Astrocyte (in vitro differentiated cells and primary cell): ENCODE measurements at regions not wholly inside any gene's neighbourhood (a gene's known extent, or its start where the extent isn't known, plus 50 kb on each side); places are given as distances from the start of the nearest gene placed in this dataset.

ENCODE experiments used
- DNase-seq: peaks from one replicate; pipeline ENCODE4 v3.0.0-alpha.2; 2010; ENCODE audit warnings: low read depth
- FAIRE-seq: peaks from 2 replicates; lab custom pipeline; 2011; peaks lifted over from hg19 to GRCh38; lab: Jason Lieb, UNC
- H2AFZ ChIP-seq: 2 replicates; pipeline ENCODE4 v1.6.0; 2012; ENCODE audit warnings: low read depth, low read length, inconsistent platforms
- H3K27ac ChIP-seq: 2 replicates; pipeline ENCODE4 v1.5.1; 2011; ENCODE audit warnings: low read depth, low read length, inconsistent platforms
- H3K27me3 ChIP-seq: 2 replicates; pipeline ENCODE4 v1.6.0; 2011; ENCODE audit warnings: low read length, inconsistent platforms; ENCODE audit not compliant: insufficient read depth
- H3K36me3 ChIP-seq: 2 replicates; pipeline ENCODE4 v1.5.1; 2011; ENCODE audit warnings: low read length, inconsistent platforms; ENCODE audit not compliant: insufficient read depth
- H3K4me1 ChIP-seq: 2 replicates; pipeline ENCODE4 v1.5.1; 2011; ENCODE audit warnings: low read length, inconsistent platforms; ENCODE audit not compliant: insufficient read depth
- H3K4me2 ChIP-seq: 2 replicates; pipeline ENCODE4 v1.6.0; 2012; ENCODE audit warnings: low read length, inconsistent platforms
- H3K4me3 ChIP-seq: 2 replicates; pipeline ENCODE4 v1.5.1; 2011; ENCODE audit warnings: low read depth, mild to moderate bottlenecking, low read length, inconsistent platforms; ENCODE audit not compliant: insufficient read depth
- H3K79me2 ChIP-seq: 2 replicates; pipeline ENCODE4 v1.6.0; 2012; ENCODE audit warnings: mild to moderate bottlenecking, low read length, inconsistent platforms; ENCODE audit not compliant: insufficient read depth
- H3K9ac ChIP-seq: 2 replicates; pipeline ENCODE4 v1.6.0; 2012; ENCODE audit warnings: mild to moderate bottlenecking, low read length, inconsistent platforms
- H3K9me3 ChIP-seq: 2 replicates; pipeline ENCODE4 v1.5.1; 2012; ENCODE audit warnings: low read depth, mild to moderate bottlenecking, low read length, inconsistent platforms; ENCODE audit not compliant: insufficient read depth
- H4K20me1 ChIP-seq: 2 replicates; pipeline ENCODE4 v1.6.0; 2012; ENCODE audit warnings: low read length, inconsistent platforms; ENCODE audit not compliant: insufficient read depth
- H3K27ac Mint-ChIP-seq: one replicate; pipeline ENCODE4 v1.8.0; 2021; ENCODE audit warnings: mild to moderate bottlenecking, mixed read lengths; ENCODE audit not compliant: unreplicated experiment
- H3K27me3 Mint-ChIP-seq: one replicate; pipeline ENCODE4 v1.8.0; 2021; ENCODE audit warnings: low read depth, mixed read lengths; ENCODE audit not compliant: unreplicated experiment
- H3K36me3 Mint-ChIP-seq: one replicate; pipeline ENCODE4 v1.8.0; 2021; ENCODE audit warnings: low read depth, mixed read lengths; ENCODE audit not compliant: unreplicated experiment
- H3K4me1 Mint-ChIP-seq: one replicate; pipeline ENCODE4 v1.8.0; 2021; ENCODE audit warnings: low read depth, mixed read lengths; ENCODE audit not compliant: unreplicated experiment
- H3K4me3 Mint-ChIP-seq: one replicate; pipeline ENCODE4 v1.8.0; 2021; ENCODE audit warnings: mild to moderate bottlenecking, moderate library complexity, mixed read lengths; ENCODE audit not compliant: unreplicated experiment
- H3K9me3 Mint-ChIP-seq: one replicate; pipeline ENCODE4 v1.8.0; 2021; ENCODE audit warnings: mild to moderate bottlenecking, mixed read lengths; ENCODE audit not compliant: unreplicated experiment
- CTCF ChIP-seq: IDR thresholded peaks from 2 replicates; pipeline ENCODE4 v1.5.1; 2011; ENCODE audit warnings: low read depth, mild to moderate bottlenecking, inconsistent platforms, low read length, moderate library complexity; ENCODE audit not compliant: insufficient read depth
- EZH2 ChIP-seq: IDR thresholded peaks from 2 replicates; pipeline ENCODE4 v1.6.1; 2012; ENCODE audit warnings: mild to moderate bottlenecking, low read length, inconsistent platforms; ENCODE audit not compliant: insufficient read depth

- H2AFZ ChIP-seq: peak overlapping the region; percentile 5
- FAIRE-seq: no peak
These were observed 65.7 kb upstream of the DGKG start for GRCh38 chr3:186427627-186428281.

GRCh38 chr3:186425788-186426730 is 64.0 kb upstream of the DGKG start:
- Mint-ChIP-seq H3K9me3 (no peaks in the 10 kb centered on the region), H3K27me3 (peaks cover 1% of the 10 kb centered on the region), H3K27ac (no peak overlapping the region), H3K36me3 (no peaks in the 10 kb centered on the region), H3K4me3 (no peak overlapping the region), H3K4me1 (peaks cover 24% of the 10 kb centered on the region)
- Histone ChIP-seq H3K27ac (no peak overlapping the region), H3K4me3 (no peak overlapping the region), H2AFZ (no peak overlapping the region), H3K79me2 (no peaks in the 10 kb centered on the region), H4K20me1 (no peaks in the 10 kb centered on the region), H3K9ac (no peak overlapping the region), H3K4me1 (peaks cover 7% of the 10 kb centered on the region), H3K9me3 (no peaks in the 10 kb centered on the region), H3K4me2 (no peak overlapping the region), H3K36me3 (no peaks in the 10 kb centered on the region), H3K27me3 (no peaks in the 10 kb centered on the region)
- DNase-seq (peak; percentile 83), FAIRE-seq (no peak)
- TF ChIP-seq CTCF: peak; percentile 37
- no peak for TF ChIP-seq EZH2

More at GRCh38 chr3:186427627-186428281, 65.7 kb upstream of the DGKG start:
- H3K9me3 Mint-ChIP-seq: no peaks in the 10 kb centered on the region
- peaks cover 7% of the 10 kb centered on the region for H3K27me3 ChIP-seq
- H3K9me3 ChIP-seq: no peaks in the 10 kb centered on the region
- H3K4me3 Mint-ChIP-seq: no peak overlapping the region
- peak overlapping the region; percentile 27 for H3K4me2 ChIP-seq
- H3K36me3 Mint-ChIP-seq: no peaks in the 10 kb centered on the region
- peaks cover 24% of the 10 kb centered on the region for H3K4me1 Mint-ChIP-seq
- H3K27ac ChIP-seq: no peak overlapping the region
- H3K79me2 ChIP-seq: no peaks in the 10 kb centered on the region
- H3K36me3 ChIP-seq: no peaks in the 10 kb centered on the region
- peaks cover 8% of the 10 kb centered on the region for H3K27me3 Mint-ChIP-seq
- TF ChIP-seq EZH2: no peak
- TF ChIP-seq CTCF: no peak
- DNase-seq: peak; percentile 63
- peaks cover 7% of the 10 kb centered on the region for H3K4me1 ChIP-seq
- H3K9ac ChIP-seq: no peak overlapping the region
- H3K27ac Mint-ChIP-seq: peak overlapping the region; percentile 86
- H4K20me1 ChIP-seq: no peaks in the 10 kb centered on the region
- H3K4me3 ChIP-seq: no peak overlapping the region
